WTC11 (cell line): ENCODE measurements at regions not wholly inside any gene's neighbourhood (a gene's known extent, or its start where the extent isn't known, plus 50 kb on each side); places are given as distances from the start of the nearest gene placed in this dataset.

Experiments
- CREB1 ChIP-seq: sonication (generic); formaldehyde crosslinking; IDR thresholded peaks from 2 replicates; pipeline ENCODE4 v1.8.0; 2023; ENCODE audit warnings: mild to moderate bottlenecking, missing genetic modification reagents
- ESRRA ChIP-seq: sonication (generic); formaldehyde crosslinking; IDR thresholded peaks from 2 replicates; pipeline ENCODE4 v1.8.1; 2022; ENCODE audit warnings: mild to moderate bottlenecking, missing genetic modification reagents, borderline replicate concordance
- IRF2 ChIP-seq: sonication (generic); formaldehyde crosslinking; IDR thresholded peaks from 2 replicates; pipeline ENCODE4 v1.8.0; 2022; ENCODE audit warnings: low read depth, missing genetic modification reagents, borderline replicate concordance
- JUN ChIP-seq: sonication (generic); formaldehyde crosslinking; IDR thresholded peaks from 2 replicates; pipeline ENCODE4 v1.8.0; 2023; ENCODE audit warnings: mild to moderate bottlenecking, missing genetic modification reagents
- SP1 ChIP-seq: sonication (generic); formaldehyde crosslinking; conservative IDR thresholded peaks from 2 replicates; pipeline ENCODE4 v1.8.1; 2022; ENCODE audit warnings: missing genetic modification reagents
- TF ChIP-seq, protein P1 (sequence below): fragments of 200-600 bp; IDR thresholded peaks from 2 replicates; pipeline ENCODE4 v1.8.0; 2022; ENCODE audit warnings: antibody characterized with exemption
- TF ChIP-seq, protein P2 (sequence below): sonication (generic); formaldehyde crosslinking; IDR thresholded peaks from 2 replicates; pipeline ENCODE4 v1.8.0; 2022; ENCODE audit warnings: missing genetic modification reagents
- TF ChIP-seq, protein P3 (sequence below): sonication (generic); formaldehyde crosslinking; IDR thresholded peaks from 2 replicates; pipeline ENCODE4 v1.8.1; 2022; ENCODE audit warnings: low read depth, mild to moderate bottlenecking, moderate library complexity, missing genetic modification reagents, borderline replicate concordance
- TF ChIP-seq, protein P4 (sequence below): fragments of 250-450 bp; sonication (Bioruptor Pico); IDR thresholded peaks from 2 replicates; pipeline ENCODE4 v1.8.0; 2021; ENCODE audit warnings: mild to moderate bottlenecking

DNA sequence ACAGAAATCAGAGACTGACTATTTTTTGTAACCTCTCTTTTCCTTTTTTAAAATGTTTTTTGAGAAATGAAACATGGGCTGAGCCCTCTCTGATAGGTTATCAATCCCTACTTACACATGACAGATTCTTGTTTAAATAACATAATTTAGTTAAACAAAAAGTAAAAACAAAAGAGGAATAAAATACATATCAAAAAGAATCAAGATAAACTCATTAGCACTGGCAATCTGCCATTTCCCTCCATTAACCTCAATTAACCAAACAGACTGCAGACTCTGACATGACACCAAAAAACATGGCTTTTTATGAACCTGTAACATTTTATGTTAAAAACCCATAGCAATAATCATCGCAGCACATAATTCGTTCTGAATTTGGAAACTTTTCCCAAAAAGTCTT lies 284.4 kb upstream of the MTNR1B start:
- TF ChIP-seq, protein P1, sequence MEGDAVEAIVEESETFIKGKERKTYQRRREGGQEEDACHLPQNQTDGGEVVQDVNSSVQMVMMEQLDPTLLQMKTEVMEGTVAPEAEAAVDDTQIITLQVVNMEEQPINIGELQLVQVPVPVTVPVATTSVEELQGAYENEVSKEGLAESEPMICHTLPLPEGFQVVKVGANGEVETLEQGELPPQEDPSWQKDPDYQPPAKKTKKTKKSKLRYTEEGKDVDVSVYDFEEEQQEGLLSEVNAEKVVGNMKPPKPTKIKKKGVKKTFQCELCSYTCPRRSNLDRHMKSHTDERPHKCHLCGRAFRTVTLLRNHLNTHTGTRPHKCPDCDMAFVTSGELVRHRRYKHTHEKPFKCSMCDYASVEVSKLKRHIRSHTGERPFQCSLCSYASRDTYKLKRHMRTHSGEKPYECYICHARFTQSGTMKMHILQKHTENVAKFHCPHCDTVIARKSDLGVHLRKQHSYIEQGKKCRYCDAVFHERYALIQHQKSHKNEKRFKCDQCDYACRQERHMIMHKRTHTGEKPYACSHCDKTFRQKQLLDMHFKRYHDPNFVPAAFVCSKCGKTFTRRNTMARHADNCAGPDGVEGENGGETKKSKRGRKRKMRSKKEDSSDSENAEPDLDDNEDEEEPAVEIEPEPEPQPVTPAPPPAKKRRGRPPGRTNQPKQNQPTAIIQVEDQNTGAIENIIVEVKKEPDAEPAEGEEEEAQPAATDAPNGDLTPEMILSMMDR, result no peak
- TF ChIP-seq, protein P2, sequence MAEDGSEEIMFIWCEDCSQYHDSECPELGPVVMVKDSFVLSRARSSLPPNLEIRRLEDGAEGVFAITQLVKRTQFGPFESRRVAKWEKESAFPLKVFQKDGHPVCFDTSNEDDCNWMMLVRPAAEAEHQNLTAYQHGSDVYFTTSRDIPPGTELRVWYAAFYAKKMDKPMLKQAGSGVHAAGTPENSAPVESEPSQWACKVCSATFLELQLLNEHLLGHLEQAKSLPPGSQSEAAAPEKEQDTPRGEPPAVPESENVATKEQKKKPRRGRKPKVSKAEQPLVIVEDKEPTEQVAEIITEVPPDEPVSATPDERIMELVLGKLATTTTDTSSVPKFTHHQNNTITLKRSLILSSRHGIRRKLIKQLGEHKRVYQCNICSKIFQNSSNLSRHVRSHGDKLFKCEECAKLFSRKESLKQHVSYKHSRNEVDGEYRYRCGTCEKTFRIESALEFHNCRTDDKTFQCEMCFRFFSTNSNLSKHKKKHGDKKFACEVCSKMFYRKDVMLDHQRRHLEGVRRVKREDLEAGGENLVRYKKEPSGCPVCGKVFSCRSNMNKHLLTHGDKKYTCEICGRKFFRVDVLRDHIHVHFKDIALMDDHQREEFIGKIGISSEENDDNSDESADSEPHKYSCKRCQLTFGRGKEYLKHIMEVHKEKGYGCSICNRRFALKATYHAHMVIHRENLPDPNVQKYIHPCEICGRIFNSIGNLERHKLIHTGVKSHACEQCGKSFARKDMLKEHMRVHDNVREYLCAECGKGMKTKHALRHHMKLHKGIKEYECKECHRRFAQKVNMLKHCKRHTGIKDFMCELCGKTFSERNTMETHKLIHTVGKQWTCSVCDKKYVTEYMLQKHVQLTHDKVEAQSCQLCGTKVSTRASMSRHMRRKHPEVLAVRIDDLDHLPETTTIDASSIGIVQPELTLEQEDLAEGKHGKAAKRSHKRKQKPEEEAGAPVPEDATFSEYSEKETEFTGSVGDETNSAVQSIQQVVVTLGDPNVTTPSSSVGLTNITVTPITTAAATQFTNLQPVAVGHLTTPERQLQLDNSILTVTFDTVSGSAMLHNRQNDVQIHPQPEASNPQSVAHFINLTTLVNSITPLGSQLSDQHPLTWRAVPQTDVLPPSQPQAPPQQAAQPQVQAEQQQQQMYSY (CRISPR knock-in tag), result no peak
- TF ChIP-seq, protein P3, sequence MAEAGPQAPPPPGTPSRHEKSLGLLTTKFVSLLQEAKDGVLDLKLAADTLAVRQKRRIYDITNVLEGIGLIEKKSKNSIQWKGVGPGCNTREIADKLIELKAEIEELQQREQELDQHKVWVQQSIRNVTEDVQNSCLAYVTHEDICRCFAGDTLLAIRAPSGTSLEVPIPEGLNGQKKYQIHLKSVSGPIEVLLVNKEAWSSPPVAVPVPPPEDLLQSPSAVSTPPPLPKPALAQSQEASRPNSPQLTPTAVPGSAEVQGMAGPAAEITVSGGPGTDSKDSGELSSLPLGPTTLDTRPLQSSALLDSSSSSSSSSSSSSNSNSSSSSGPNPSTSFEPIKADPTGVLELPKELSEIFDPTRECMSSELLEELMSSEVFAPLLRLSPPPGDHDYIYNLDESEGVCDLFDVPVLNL (CRISPR knock-in tag), result no peak
- TF ChIP-seq SP1 (CRISPR knock-in tag), result no peak
- TF ChIP-seq JUN (CRISPR knock-in tag), result no peak
- no peak for TF ChIP-seq ESRRA
- TF ChIP-seq, protein P4, sequence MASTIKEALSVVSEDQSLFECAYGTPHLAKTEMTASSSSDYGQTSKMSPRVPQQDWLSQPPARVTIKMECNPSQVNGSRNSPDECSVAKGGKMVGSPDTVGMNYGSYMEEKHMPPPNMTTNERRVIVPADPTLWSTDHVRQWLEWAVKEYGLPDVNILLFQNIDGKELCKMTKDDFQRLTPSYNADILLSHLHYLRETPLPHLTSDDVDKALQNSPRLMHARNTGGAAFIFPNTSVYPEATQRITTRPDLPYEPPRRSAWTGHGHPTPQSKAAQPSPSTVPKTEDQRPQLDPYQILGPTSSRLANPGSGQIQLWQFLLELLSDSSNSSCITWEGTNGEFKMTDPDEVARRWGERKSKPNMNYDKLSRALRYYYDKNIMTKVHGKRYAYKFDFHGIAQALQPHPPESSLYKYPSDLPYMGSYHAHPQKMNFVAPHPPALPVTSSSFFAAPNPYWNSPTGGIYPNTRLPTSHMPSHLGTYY (CRISPR knock-in tag), result no peak
- TF ChIP-seq CREB1 (CRISPR knock-in tag), result no peak
- no peak for TF ChIP-seq IRF2
